Glutamatergic neuron (in vitro differentiated cells): ENCODE measurements at regions not wholly inside any gene's neighbourhood (a gene's known extent, or its start where the extent isn't known, plus 50 kb on each side); places are given as distances from the start of the nearest gene placed in this dataset.

Experiments used
- DNase-seq: peaks from one replicate; pipeline ENCODE4 v3.0.0; 2022
- H3K27ac Mint-ChIP-seq: one replicate; pipeline ENCODE4 v1.8.0; 2020; ENCODE audit warnings: mild to moderate bottlenecking, mixed read lengths, inconsistent platforms; ENCODE audit not compliant: unreplicated experiment
- H3K27me3 Mint-ChIP-seq: one replicate; pipeline ENCODE4 v1.8.0; 2020; ENCODE audit warnings: mild to moderate bottlenecking, moderate library complexity, mixed read lengths, inconsistent platforms; ENCODE audit not compliant: unreplicated experiment
- H3K36me3 Mint-ChIP-seq: one replicate; pipeline ENCODE4 v1.8.0; 2020; ENCODE audit warnings: mild to moderate bottlenecking, mixed read lengths, inconsistent platforms; ENCODE audit not compliant: unreplicated experiment
- H3K4me1 Mint-ChIP-seq: one replicate; pipeline ENCODE4 v1.8.0; 2020; ENCODE audit warnings: mild to moderate bottlenecking, low read depth, mixed read lengths, inconsistent platforms; ENCODE audit not compliant: unreplicated experiment
- H3K4me3 Mint-ChIP-seq: one replicate; pipeline ENCODE4 v1.8.0; 2020; ENCODE audit warnings: mild to moderate bottlenecking, mixed read lengths, inconsistent platforms; ENCODE audit not compliant: unreplicated experiment
- H3K9me3 Mint-ChIP-seq: one replicate; pipeline ENCODE4 v1.8.0; 2020; ENCODE audit warnings: mild to moderate bottlenecking, moderate library complexity, mixed read lengths, inconsistent platforms; ENCODE audit not compliant: unreplicated experiment
- CTCF ChIP-seq: fragments of 200-600 bp; sonication (generic); IDR thresholded peaks from one replicate; pipeline ENCODE4 v1.5.0; 2021; ENCODE audit not compliant: partially characterized antibody, unreplicated experiment

GRCh38 chr7:38327637-38328036 lies 54.2 kb upstream of the TARP start:
- no peak overlapping the region for H3K27ac Mint-ChIP-seq
- H3K4me1 Mint-ChIP-seq: no peaks in the 10 kb centered on the region
- DNase-seq: no peak

More at GRCh38 chr7:38327637-38328036, 54.2 kb upstream of the TARP start:
- no peak for TF ChIP-seq CTCF
- Mint-ChIP-seq H3K27me3 (no peaks in the 10 kb centered on the region), H3K36me3 (no peaks in the 10 kb centered on the region), H3K4me3 (no peak overlapping the region), H3K9me3 (peaks cover 7% of the 10 kb centered on the region)
